ENCODE measurements at regions not wholly inside any gene's neighbourhood (a gene's known extent, or its start where the extent isn't known, plus 50 kb on each side); places are given as distances from the start of the nearest gene placed in this dataset.

DNA sequence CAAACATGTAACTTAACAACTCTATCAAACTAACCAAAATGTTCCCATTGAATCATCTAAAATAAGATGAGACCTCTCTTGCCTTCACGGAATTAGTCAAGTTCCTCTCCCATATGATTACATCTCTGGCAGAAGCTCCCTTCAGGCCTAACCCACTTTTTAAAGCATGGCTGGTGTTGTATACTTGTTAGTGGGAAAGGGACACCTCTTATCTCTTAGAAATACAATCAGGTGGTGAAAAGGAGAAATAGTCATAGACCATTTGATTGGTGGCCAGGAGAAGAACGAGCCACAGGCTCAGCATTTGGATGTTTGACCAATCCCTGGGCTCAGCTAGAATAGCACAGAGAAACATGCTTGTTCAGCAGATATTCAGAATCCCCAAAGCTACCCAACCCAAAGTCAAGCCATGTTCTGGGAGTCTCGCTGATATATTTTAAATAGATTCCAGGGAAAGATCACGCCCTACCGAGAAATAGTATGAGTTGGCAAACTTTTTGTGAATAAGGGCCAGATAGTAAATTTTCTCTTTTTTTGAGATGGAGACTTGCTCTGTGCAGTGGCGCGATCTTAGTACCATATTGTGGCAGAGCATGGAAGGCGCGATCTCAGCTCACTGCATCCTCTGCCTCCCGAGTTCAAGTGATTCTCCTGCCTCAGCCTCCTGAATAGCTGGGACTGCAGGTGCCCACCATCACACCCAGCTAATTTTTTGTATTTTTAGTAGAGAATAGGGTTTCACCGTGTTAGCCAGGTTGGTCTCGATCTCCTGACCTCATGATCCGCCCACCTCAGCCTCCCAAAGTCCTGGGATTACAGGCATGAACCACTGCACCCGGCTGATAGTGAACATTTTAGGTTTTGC is 126.3 kb upstream of the MYLIP start:
- H3K4me1 Mint-ChIP-seq = no peaks in the 10 kb centered on the region
- peaks cover 0 to 4% (median 0%) of the 10 kb centered on the region in 3 donors for H3K36me3 Mint-ChIP-seq
- H3K4me3 Mint-ChIP-seq = no peak overlapping the region
- DNase-seq = no peak
- POLR2A ChIA-PET = no interaction called here
- H3K27ac Mint-ChIP-seq = no peak overlapping the region
- no peaks in the 10 kb centered on the region for H3K9me3 Mint-ChIP-seq
- ATAC-seq = no peak
- peaks cover 1 to 19% (median 9%) of the 10 kb centered on the region in 5 donors for H3K27me3 Mint-ChIP-seq

GRCh38 chr6:16001158-16001557 is 127.7 kb upstream of the MYLIP start:
- no peak overlapping the region for H3K4me3 Mint-ChIP-seq
- DNase-seq (no peak), ATAC-seq (no peak)
- no peak overlapping the region for H3K27ac Mint-ChIP-seq
- peaks cover 1 to 25% (median 9%) of the 10 kb centered on the region in 5 donors for H3K27me3 Mint-ChIP-seq
- H3K9me3 Mint-ChIP-seq = no peaks in the 10 kb centered on the region
- peaks cover 0 to 3% (median 0%) of the 10 kb centered on the region in 4 donors for H3K4me1 Mint-ChIP-seq
- POLR2A ChIA-PET = no interaction called here
- peaks cover 0 to 4% (median 0%) of the 10 kb centered on the region in 3 donors for H3K36me3 Mint-ChIP-seq

DNA sequence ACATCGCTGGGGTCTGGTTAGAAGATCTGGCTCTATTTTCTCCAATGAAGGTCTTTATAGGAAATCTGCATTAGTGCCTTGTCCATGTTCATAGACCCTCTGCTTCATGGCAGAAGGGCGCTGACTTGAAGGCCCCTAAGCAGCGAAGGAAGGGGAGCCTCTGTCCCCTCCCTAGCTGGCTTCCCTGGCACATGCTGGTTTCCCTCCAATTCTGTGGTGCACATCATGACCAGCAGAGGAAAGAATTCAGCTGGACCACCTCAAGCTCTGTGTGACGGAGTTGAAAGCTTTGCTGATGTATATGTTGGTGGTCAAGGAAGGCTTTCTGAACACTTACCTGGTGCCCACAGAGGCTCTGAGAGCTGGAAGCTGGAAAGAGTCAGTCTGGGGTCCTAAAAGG is 129.7 kb upstream of the MYLIP start:
- H3K4me3 Mint-ChIP-seq = no peak overlapping the region
- H3K36me3 Mint-ChIP-seq = peaks cover 0 to 4% (median 0%) of the 10 kb centered on the region in 3 donors
- no peaks in the 10 kb centered on the region for H3K9me3 Mint-ChIP-seq
- peaks cover 0 to 17% (median 2%) of the 10 kb centered on the region in 4 donors for H3K4me1 Mint-ChIP-seq
- DNase-seq (no peak), ATAC-seq (no peak)
- POLR2A ChIA-PET = no interaction called here
- H3K27ac Mint-ChIP-seq = no peak overlapping the region
- H3K27me3 Mint-ChIP-seq = peaks cover 0 to 16% (median 6%) of the 10 kb centered on the region in 5 donors

DNA sequence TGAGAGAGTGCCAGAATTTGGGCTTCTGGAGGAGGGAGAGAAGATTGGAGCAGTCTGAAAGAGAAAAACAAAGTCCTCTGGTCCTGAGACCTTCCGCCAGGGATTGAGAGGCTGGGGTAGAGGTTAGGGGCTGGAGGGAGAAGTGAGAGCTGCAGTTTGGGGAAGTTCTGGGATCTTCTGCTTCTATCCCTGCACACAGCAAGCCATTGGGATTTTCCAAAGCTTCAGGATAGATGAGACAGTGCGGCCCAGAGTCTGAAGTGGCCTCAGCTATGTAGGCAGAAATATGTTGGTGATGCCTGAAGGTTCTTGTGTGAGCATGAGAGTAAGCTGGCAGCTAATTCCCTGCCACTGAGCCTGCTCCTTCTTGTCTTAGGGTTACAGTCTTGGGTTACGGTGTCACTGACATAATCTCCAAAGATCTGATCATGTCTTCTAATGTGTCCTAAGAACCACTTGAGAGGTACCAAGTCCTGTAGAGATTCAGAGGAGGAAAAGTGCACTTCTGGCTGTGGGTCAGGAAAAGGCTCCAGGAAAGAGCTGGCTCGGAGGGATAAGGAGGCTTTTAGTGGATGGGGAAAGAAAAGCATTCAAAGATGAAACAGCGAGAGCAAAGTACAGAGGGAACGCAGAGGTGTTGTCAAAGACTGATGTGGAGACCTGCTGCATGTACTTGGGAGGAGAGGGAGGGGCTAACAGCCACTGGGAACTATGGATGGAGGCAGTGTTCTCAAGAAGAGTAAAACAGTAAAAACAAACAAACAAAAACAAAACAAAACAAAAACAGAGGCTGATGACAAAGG is 131.1 kb upstream of the MYLIP start:
- Mint-ChIP-seq H3K4me1 (peaks cover 0 to 23% (median 2%) of the 10 kb centered on the region in 4 donors), H3K4me3 (no peak overlapping the region), H3K27ac (peak overlapping the region in 1 of 10 donors; percentile 53), H3K27me3 (peaks cover 0 to 16% (median 3%) of the 10 kb centered on the region in 5 donors), H3K9me3 (no peaks in the 10 kb centered on the region), H3K36me3 (peaks cover 0 to 4% (median 0%) of the 10 kb centered on the region in 3 donors)
- no peak for DNase-seq
- POLR2A ChIA-PET = no interaction called here
- ATAC-seq = no peak

DNA sequence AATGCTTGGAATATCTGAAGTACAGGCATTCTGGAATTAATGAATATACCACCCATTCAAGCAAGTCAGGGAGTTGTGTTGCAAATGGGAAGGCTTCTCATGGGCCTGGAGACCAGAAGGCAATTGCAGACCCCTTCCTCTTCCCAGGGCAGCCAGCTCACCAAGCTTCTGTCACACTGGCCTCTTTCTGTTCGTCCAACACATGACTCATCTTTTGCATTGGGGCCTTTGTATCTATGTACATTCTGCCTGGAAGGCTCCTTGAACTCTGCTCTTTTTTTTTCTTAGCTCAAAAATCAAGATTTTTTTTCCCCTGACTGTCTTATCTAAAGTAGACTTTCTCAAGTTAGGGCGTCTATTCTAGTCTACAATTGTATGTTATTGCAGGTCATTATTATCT is 132.9 kb upstream of the MYLIP start:
- Mint-ChIP-seq H3K4me1 (peaks cover 0 to 23% (median 2%) of the 10 kb centered on the region in 4 donors), H3K36me3 (no peaks in the 10 kb centered on the region), H3K4me3 (no peak overlapping the region), H3K27me3 (peaks cover 0 to 16% (median 3%) of the 10 kb centered on the region in 5 donors), H3K9me3 (no peaks in the 10 kb centered on the region), H3K27ac (no peak overlapping the region)
- POLR2A ChIA-PET = no interaction called here
- ATAC-seq = no peak
- DNase-seq = no peak

DNA sequence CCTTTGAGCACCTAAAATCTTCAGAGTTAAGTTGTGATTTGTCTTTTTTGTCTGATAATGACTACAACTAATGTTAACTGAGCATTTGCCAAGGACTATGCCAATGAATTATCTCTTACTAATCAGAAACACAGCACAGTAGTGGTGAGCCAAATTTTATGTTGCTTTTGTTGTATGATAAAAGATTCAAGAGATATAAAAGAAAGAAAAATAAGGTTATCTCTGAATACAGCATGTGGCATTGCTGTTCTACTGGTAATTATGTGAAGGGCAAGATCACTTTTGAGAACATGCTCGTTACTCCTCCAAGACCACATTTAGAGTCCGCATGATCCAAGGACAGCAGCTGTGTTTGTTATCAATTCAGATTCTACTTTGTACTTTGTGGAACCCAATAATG is 133.4 kb upstream of the MYLIP start:
- H3K9me3 Mint-ChIP-seq = no peaks in the 10 kb centered on the region
- POLR2A ChIA-PET = no interaction called here
- H3K27ac Mint-ChIP-seq = no peak overlapping the region
- H3K4me1 Mint-ChIP-seq = peaks cover 0 to 23% (median 2%) of the 10 kb centered on the region in 4 donors
- peaks cover 0 to 16% (median 3%) of the 10 kb centered on the region in 5 donors for H3K27me3 Mint-ChIP-seq
- H3K36me3 Mint-ChIP-seq = no peaks in the 10 kb centered on the region
- no peak overlapping the region for H3K4me3 Mint-ChIP-seq
- DNase-seq = no peak
- no peak for ATAC-seq

GRCh38 chr6:15994814-15995459 is 133.9 kb upstream of the MYLIP start:
- Mint-ChIP-seq H3K4me1 (peaks cover 0 to 23% (median 2%) of the 10 kb centered on the region in 4 donors), H3K27me3 (peaks cover 0 to 16% (median 3%) of the 10 kb centered on the region in 5 donors), H3K36me3 (no peaks in the 10 kb centered on the region), H3K27ac (no peak overlapping the region), H3K9me3 (no peaks in the 10 kb centered on the region), H3K4me3 (no peak overlapping the region)
- ATAC-seq = no peak
- DNase-seq = no peak
- POLR2A ChIA-PET = no interaction called here

GRCh38 chr6:15993716-15994228 is 135.1 kb upstream of the MYLIP start:
- Mint-ChIP-seq H3K4me1 (peaks cover 0 to 23% (median 2%) of the 10 kb centered on the region in 4 donors), H3K27ac (no peak overlapping the region), H3K9me3 (no peaks in the 10 kb centered on the region), H3K36me3 (no peaks in the 10 kb centered on the region), H3K4me3 (peak overlapping the region in 1 of 10 donors; percentile 15), H3K27me3 (peaks cover 0 to 16% (median 3%) of the 10 kb centered on the region in 5 donors)
- POLR2A ChIA-PET = no interaction called here
- no peak for ATAC-seq
- peak in 1 of 10 donors; percentile 7 for DNase-seq

DNA sequence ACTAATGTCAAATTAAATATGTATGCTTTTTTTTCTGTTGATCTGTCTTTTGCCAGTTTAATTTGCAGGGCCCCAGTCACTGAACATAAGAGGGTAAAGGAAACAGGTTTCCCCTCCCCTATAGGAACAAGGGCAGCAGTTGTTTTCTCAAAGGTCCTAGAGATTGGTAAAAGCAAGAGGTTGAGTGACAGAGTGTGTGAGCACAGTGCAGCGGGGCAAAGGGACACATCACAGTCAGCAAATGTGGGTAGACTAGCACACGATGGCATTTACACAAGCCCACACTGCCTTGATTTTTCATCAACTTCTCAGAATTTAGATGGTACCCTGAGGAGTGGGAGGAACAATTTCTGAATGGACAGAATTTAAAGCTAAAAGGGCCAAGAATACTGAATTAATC is 138.7 kb upstream of the MYLIP start:
- POLR2A ChIA-PET = no interaction called here
- Mint-ChIP-seq H3K9me3 (no peaks in the 10 kb centered on the region), H3K27ac (no peak overlapping the region), H3K27me3 (no peaks in the 10 kb centered on the region), H3K36me3 (no peaks in the 10 kb centered on the region), H3K4me3 (no peak overlapping the region), H3K4me1 (peaks cover 0 to 13% (median 2%) of the 10 kb centered on the region in 4 donors)
- ATAC-seq (no peak), DNase-seq (no peak)

- Mint-ChIP-seq H3K27ac (no peak overlapping the region), H3K4me3 (no peak overlapping the region), H3K27me3 (no peaks in the 10 kb centered on the region), H3K9me3 (no peaks in the 10 kb centered on the region), H3K36me3 (no peaks in the 10 kb centered on the region), H3K4me1 (peaks cover 0 to 6% (median 0%) of the 10 kb centered on the region in 4 donors)
- no peak for DNase-seq
- ATAC-seq = no peak
- POLR2A ChIA-PET = no interaction called here
Measured at GRCh38 chr6:15989397-15989796, 139.5 kb upstream of the MYLIP start.

- POLR2A ChIA-PET = no interaction called here
- peaks cover 0 to 3% (median 0%) of the 10 kb centered on the region in 9 donors for H3K9me3 Mint-ChIP-seq
- DNase-seq (no peak), ATAC-seq (no peak)
- H3K36me3 Mint-ChIP-seq = no peaks in the 10 kb centered on the region
- H3K4me3 Mint-ChIP-seq = no peak overlapping the region
- H3K4me1 Mint-ChIP-seq = no peaks in the 10 kb centered on the region
- H3K27me3 Mint-ChIP-seq = peaks cover 0 to 4% (median 2%) of the 10 kb centered on the region in 5 donors
- H3K27ac Mint-ChIP-seq = no peak overlapping the region
Measured at GRCh38 chr6:15987569-15987968, 141.3 kb upstream of the MYLIP start.

DNA sequence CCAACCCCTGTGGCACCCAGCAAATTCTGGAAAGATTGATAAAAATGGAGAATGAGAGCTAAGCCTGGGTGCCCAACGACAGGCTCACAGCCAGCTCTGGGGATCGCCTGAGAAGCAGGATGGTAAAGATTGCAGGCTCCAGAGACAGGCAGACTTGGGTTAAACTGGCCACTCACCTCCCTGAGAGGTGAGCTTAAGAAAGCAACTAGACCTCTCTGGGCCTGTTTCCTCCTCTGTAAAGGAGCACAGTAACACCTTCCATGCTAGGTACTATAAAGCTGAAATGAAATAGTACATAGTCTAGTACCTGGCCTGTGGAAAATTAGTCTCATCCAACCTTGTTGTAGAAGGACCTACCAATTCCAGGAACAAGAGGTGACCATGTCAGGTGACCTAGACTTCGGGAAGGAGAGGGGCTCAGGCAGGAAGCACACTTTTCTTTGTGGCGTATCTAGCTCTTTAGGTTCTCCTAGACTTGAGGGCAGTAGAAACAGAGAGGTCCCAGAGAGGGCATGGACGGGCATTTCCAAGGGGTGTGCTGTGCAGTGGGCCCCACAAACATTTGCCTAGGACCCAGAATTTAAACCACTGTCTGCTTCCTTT is 142.8 kb upstream of the MYLIP start:
- H3K27me3 Mint-ChIP-seq = peaks cover 0 to 13% (median 2%) of the 10 kb centered on the region in 5 donors
- no peak for ATAC-seq
- POLR2A ChIA-PET = no interaction called here
- DNase-seq = no peak
- H3K9me3 Mint-ChIP-seq = peaks cover 0 to 4% (median 0%) of the 10 kb centered on the region in 9 donors
- no peaks in the 10 kb centered on the region for H3K36me3 Mint-ChIP-seq
- peak overlapping the region in 1 of 10 donors; percentile 60 for H3K27ac Mint-ChIP-seq
- no peak overlapping the region for H3K4me3 Mint-ChIP-seq
- no peaks in the 10 kb centered on the region for H3K4me1 Mint-ChIP-seq

Data from naive thymus-derived CD8-positive, alpha-beta T cell (primary cell).